Testis (tissue), 2 donors: ENCODE measurements at regions not wholly inside any gene's neighbourhood (a gene's known extent, or its start where the extent isn't known, plus 50 kb on each side); places are given as distances from the start of the nearest gene placed in this dataset.
"Not testable (repeated sequence)": the region's sequence is repeated elsewhere in the genome, so short reads cannot be mapped to it uniquely, and the experiment has no call there.

ENCODE experiments used
- DNase-seq: peaks from one replicate; pipeline ENCODE4 v3.0.0-alpha.2; 2019
- H3K27ac ChIP-seq, 2 donors: fragments of 200-600 bp; sonication (generic); one replicate each; pipeline ENCODE4 v1.5.1; 2019
- H3K27me3 ChIP-seq: fragments of 200-600 bp; sonication (generic); one replicate; pipeline ENCODE4 v1.5.1; 2019
- H3K36me3 ChIP-seq: fragments of 200-600 bp; sonication (generic); one replicate; pipeline ENCODE4 v1.5.1; 2017; ENCODE audit warnings: low read depth; ENCODE audit errors: missing control alignments
- H3K4me1 ChIP-seq: fragments of 200-600 bp; sonication (generic); one replicate; pipeline ENCODE4 v1.5.1; 2019
- H3K4me3 ChIP-seq, 2 donors: fragments of 200-600 bp; sonication (generic); one replicate each; pipeline ENCODE4 v1.5.1; 2017 to 2019
- H3K9me3 ChIP-seq: fragments of 200-600 bp; sonication (generic); one replicate; pipeline ENCODE4 v1.5.1; 2017
- CTCF ChIP-seq, 3 experiments: fragments of 450-650 bp in 2 of 3; fragments of 200-600 bp in 1 of 3; sonication (generic) in 1 of 3; IDR thresholded peaks; one replicate each; pipeline ENCODE4 v1.5.1; 2016 to 2019; ENCODE audit warnings: antibody characterized with exemption in 3 of 3, mild to moderate bottlenecking in 2 of 3, moderate library complexity in 1 of 3
- POLR2A ChIP-seq: fragments of 450-650 bp; IDR thresholded peaks from one replicate; pipeline ENCODE4 v1.6.1; 2017; ENCODE audit warnings: antibody characterized with exemption, mild to moderate bottlenecking, moderate library complexity
- WGBS, 2 donors: methylation state at CpG; one replicate each; pipeline ENCODE4 v1.1.5; 2018; 5-methylcytosine and 5-hydroxymethylcytosine counted together
- intact Hi-C: fragments of 100-400 bp; cut with DNase I; formaldehyde crosslinking; loops from one replicate; pipeline ENCODE4 v1.15.1; 2023; ENCODE audit warnings: low total_unique reads

GRCh38 chr12:126937431-126937830 lies 1329.5 kb upstream of the TMEM132C start:
- no peak for DNase-seq
- H3K9me3 ChIP-seq, result no peaks in the 10 kb centered on the region
- H3K27me3 ChIP-seq, result no peaks in the 10 kb centered on the region
- intact Hi-C loops, result no loop called here
- no peaks in the 10 kb centered on the region for H3K4me1 ChIP-seq
- no peak for TF ChIP-seq POLR2A
- no peak for TF ChIP-seq CTCF (IDR thresholded peaks at IDR 0.05)
- no peak overlapping the region for H3K27ac ChIP-seq
- H3K36me3 ChIP-seq, result no peaks in the 10 kb centered on the region
- no peak overlapping the region for H3K4me3 ChIP-seq
- WGBS, 2 donors, result 83 to 89% methylated on average over 1 of the region's 1 CpG

GRCh38 chr12:126944684-126945083 lies 1322.3 kb upstream of the TMEM132C start:
- H3K4me3 ChIP-seq, result no peak overlapping the region
- no peak overlapping the region for H3K27ac ChIP-seq
- no peaks in the 10 kb centered on the region for H3K9me3 ChIP-seq
- WGBS, 2 donors, result 88 to 89% methylated on average over 6 of the region's 6 CpGs
- no peaks in the 10 kb centered on the region for H3K36me3 ChIP-seq
- H3K4me1 ChIP-seq, result no peaks in the 10 kb centered on the region
- intact Hi-C loops, result no loop called here
- no peaks in the 10 kb centered on the region for H3K27me3 ChIP-seq
- TF ChIP-seq POLR2A (no peak), CTCF (IDR thresholded peaks at IDR 0.05) (no peak)
- no peak for DNase-seq

GRCh38 chr12:126946958-126947357 lies 1320.0 kb upstream of the TMEM132C start:
- H3K4me3 ChIP-seq, H3K36me3 ChIP-seq, H3K27me3 ChIP-seq, DNase-seq, intact Hi-C loops, H3K9me3 ChIP-seq, H3K4me1 ChIP-seq, H3K27ac ChIP-seq: not testable (repeated sequence)
- WGBS, 2 donors, result 73 to 80% methylated on average over 6 to 7 of the region's 7 CpGs

- no peak overlapping the region for H3K4me3 ChIP-seq
- no peak for DNase-seq
- intact Hi-C loops, result no loop called here
- peaks cover 9% of the 10 kb centered on the region for H3K4me1 ChIP-seq
- no peak for TF ChIP-seq CTCF (IDR thresholded peaks at IDR 0.05)
- no peak for TF ChIP-seq POLR2A
- no peaks in the 10 kb centered on the region for H3K27me3 ChIP-seq
- H3K36me3 ChIP-seq, result no peaks in the 10 kb centered on the region
- no peak overlapping the region for H3K27ac ChIP-seq
- 79 to 89% methylated on average over 1 of the region's 1 CpG for WGBS, 2 donors
- no peaks in the 10 kb centered on the region for H3K9me3 ChIP-seq
Observed at GRCh38 chr12:126949558-126949957, 1317.4 kb upstream of the TMEM132C start.

- H3K27ac ChIP-seq, result no peak overlapping the region
- H3K9me3 ChIP-seq, result no peaks in the 10 kb centered on the region
- H3K36me3 ChIP-seq, result no peaks in the 10 kb centered on the region
- DNase-seq, result no peak
- H3K4me1 ChIP-seq, result peaks cover 9% of the 10 kb centered on the region
- no peaks in the 10 kb centered on the region for H3K27me3 ChIP-seq
- intact Hi-C loops, result no loop called here
- no peak overlapping the region for H3K4me3 ChIP-seq
- WGBS, 2 donors, result 83 to 86% methylated on average over 6 of the region's 6 CpGs
- TF ChIP-seq CTCF (IDR thresholded peaks at IDR 0.05), result no peak
- TF ChIP-seq POLR2A, result no peak
Observed at GRCh38 chr12:126950266-126950665, 1316.7 kb upstream of the TMEM132C start.
